GM19035 (cell line): ENCODE measurements at regions not wholly inside any gene's neighbourhood (a gene's known extent, or its start where the extent isn't known, plus 50 kb on each side); places are given as distances from the start of the nearest gene placed in this dataset.
A peak's percentile ranks its signal among the peaks of the same experiment; 100 is the strongest.

Source experiments
- ATAC-seq: cut with Tn5 transposase; IDR thresholded peaks from one replicate; pipeline ENCODE4 v1.9.1; 2021; ENCODE audit not compliant: unreplicated experiment

- no peak for ATAC-seq
These were observed 254.3 kb downstream of the SHQ1 start for GRCh38 chr3:72593881-72594397.

GRCh38 chr3:72591522-72592421 is 256.5 kb downstream of the SHQ1 start:
- no peak for ATAC-seq

- ATAC-seq: no peak
These were observed 257.5 kb downstream of the SHQ1 start for GRCh38 chr3:72590732-72591221.

GRCh38 chr3:72587282-72587681 is 261.0 kb downstream of the SHQ1 start:
- no peak for ATAC-seq

GRCh38 chr3:72586694-72587093 is 261.6 kb downstream of the SHQ1 start:
- ATAC-seq: no peak

- ATAC-seq: no peak
These were observed 262.3 kb downstream of the SHQ1 start for GRCh38 chr3:72585966-72586365.

- no peak for ATAC-seq
These were observed 264.0 kb downstream of the SHQ1 start for GRCh38 chr3:72584262-72584661.

- no peak for ATAC-seq
These were observed 265.3 kb downstream of the SHQ1 start for GRCh38 chr3:72582963-72583362.

- ATAC-seq: peak; percentile 90
These were observed 265.9 kb downstream of the SHQ1 start for GRCh38 chr3:72582211-72582878.

- ATAC-seq: no peak
These were observed 267.3 kb downstream of the SHQ1 start for GRCh38 chr3:72580900-72581299.

- ATAC-seq: no peak
These were observed 267.9 kb downstream of the SHQ1 start for GRCh38 chr3:72580246-72580756.

- ATAC-seq: no peak
These were observed 268.5 kb downstream of the SHQ1 start for GRCh38 chr3:72579581-72580245.

- ATAC-seq: no peak
These were observed 269.1 kb downstream of the SHQ1 start for GRCh38 chr3:72579191-72579580.

GRCh38 chr3:72577190-72577589 is 271.1 kb downstream of the SHQ1 start:
- ATAC-seq: no peak

GRCh38 chr3:72576563-72576962 is 271.7 kb downstream of the SHQ1 start:
- ATAC-seq: no peak

- ATAC-seq: no peak
These were observed 274.1 kb downstream of the SHQ1 start for GRCh38 chr3:72574144-72574543.

GRCh38 chr3:72573051-72573450 is 275.2 kb downstream of the SHQ1 start:
- no peak for ATAC-seq

GRCh38 chr3:72572489-72573007 is 275.7 kb downstream of the SHQ1 start:
- no peak for ATAC-seq

GRCh38 chr3:72571638-72572114 is 276.6 kb downstream of the SHQ1 start:
- no peak for ATAC-seq

GRCh38 chr3:72571052-72571451 is 277.2 kb downstream of the SHQ1 start:
- no peak for ATAC-seq
